ENCODE measurements at regions not wholly inside any gene's neighbourhood (a gene's known extent, or its start where the extent isn't known, plus 50 kb on each side); places are given as distances from the start of the nearest gene placed in this dataset.

- peaks cover 6% of the 10 kb centered on the region for H3K9me3 Mint-ChIP-seq
- peaks cover 1% of the 10 kb centered on the region for H3K36me3 Mint-ChIP-seq (ENCODE audit: insufficient read depth)
- no peak for ATAC-seq (replicated peaks; ENCODE audit: extremely low read depth, poor library complexity, severe bottlenecking)
- DNase-seq (ENCODE audit: low spot score in 2 of 2), result no peak
- no peaks in the 10 kb centered on the region for H3K27me3 Mint-ChIP-seq
- no peak overlapping the region for H3K27ac Mint-ChIP-seq (ENCODE audit: low read depth)
- peaks cover 23% of the 10 kb centered on the region for H3K4me1 Mint-ChIP-seq
- no peak overlapping the region for H3K4me3 Mint-ChIP-seq
Observed at GRCh38 chr9:515665-516064, 301.0 kb downstream of the DOCK8 start.

- Mint-ChIP-seq H3K27me3 (no peaks in the 10 kb centered on the region), H3K9me3 (peaks cover 6% of the 10 kb centered on the region), H3K4me1 (peaks cover 19% of the 10 kb centered on the region), H3K27ac (ENCODE audit: low read depth) (no peak overlapping the region), H3K36me3 (ENCODE audit: insufficient read depth) (peaks cover 1% of the 10 kb centered on the region), H3K4me3 (no peak overlapping the region)
- ATAC-seq (replicated peaks; ENCODE audit: extremely low read depth, poor library complexity, severe bottlenecking) (no peak), DNase-seq (ENCODE audit: low spot score in 2 of 2) (no peak)
Observed at GRCh38 chr9:517993-518392, 303.3 kb downstream of the DOCK8 start.

GRCh38 chr9:518540-518939 is 303.9 kb downstream of the DOCK8 start:
- DNase-seq (ENCODE audit: low spot score in 2 of 2) (no peak), ATAC-seq (replicated peaks; ENCODE audit: extremely low read depth, poor library complexity, severe bottlenecking) (no peak)
- Mint-ChIP-seq H3K9me3 (peaks cover 6% of the 10 kb centered on the region), H3K4me3 (no peak overlapping the region), H3K27ac (ENCODE audit: low read depth) (no peak overlapping the region), H3K4me1 (peaks cover 19% of the 10 kb centered on the region), H3K36me3 (ENCODE audit: insufficient read depth) (peaks cover 1% of the 10 kb centered on the region), H3K27me3 (no peaks in the 10 kb centered on the region)

DNA sequence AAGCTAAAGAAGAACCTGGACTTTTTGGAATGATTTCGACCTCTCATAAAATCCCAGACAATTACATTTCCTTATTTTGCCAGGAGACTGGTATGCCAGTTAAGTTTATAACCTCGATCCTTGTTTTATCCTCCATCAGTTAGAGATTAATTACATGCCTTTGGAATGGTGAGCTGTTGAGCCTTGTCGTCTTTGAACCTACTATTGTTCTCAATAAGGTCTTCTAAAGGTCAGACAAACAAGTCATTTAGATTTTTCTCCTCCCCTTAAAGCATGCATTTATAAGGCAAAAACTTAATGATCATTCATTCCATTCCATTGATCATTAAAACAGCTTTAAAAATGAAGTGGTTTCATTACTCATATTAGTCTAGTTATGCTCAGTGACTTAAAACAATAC is 304.9 kb downstream of the DOCK8 start:
- no peaks in the 10 kb centered on the region for H3K27me3 Mint-ChIP-seq
- peaks cover under 1% of the 10 kb centered on the region for H3K9me3 Mint-ChIP-seq
- no peak for ATAC-seq (replicated peaks; ENCODE audit: extremely low read depth, poor library complexity, severe bottlenecking)
- no peak for DNase-seq (ENCODE audit: low spot score in 2 of 2)
- no peak overlapping the region for H3K27ac Mint-ChIP-seq (ENCODE audit: low read depth)
- peaks cover 14% of the 10 kb centered on the region for H3K4me1 Mint-ChIP-seq
- peaks cover 1% of the 10 kb centered on the region for H3K36me3 Mint-ChIP-seq (ENCODE audit: insufficient read depth)
- no peak overlapping the region for H3K4me3 Mint-ChIP-seq

- DNase-seq (ENCODE audit: low spot score in 2 of 2) (no peak), ATAC-seq (replicated peaks; ENCODE audit: extremely low read depth, poor library complexity, severe bottlenecking) (no peak)
- H3K27me3 Mint-ChIP-seq, result no peaks in the 10 kb centered on the region
- no peak overlapping the region for H3K27ac Mint-ChIP-seq (ENCODE audit: low read depth)
- peaks cover 13% of the 10 kb centered on the region for H3K4me1 Mint-ChIP-seq
- H3K9me3 Mint-ChIP-seq, result no peaks in the 10 kb centered on the region
- H3K4me3 Mint-ChIP-seq, result no peak overlapping the region
- peaks cover 1% of the 10 kb centered on the region for H3K36me3 Mint-ChIP-seq (ENCODE audit: insufficient read depth)
Observed at GRCh38 chr9:520302-520701, 305.6 kb downstream of the DOCK8 start.

GRCh38 chr9:522190-522589 is 307.5 kb downstream of the DOCK8 start:
- Mint-ChIP-seq H3K9me3 (no peaks in the 10 kb centered on the region), H3K36me3 (ENCODE audit: insufficient read depth) (peaks cover 1% of the 10 kb centered on the region), H3K27ac (ENCODE audit: low read depth) (no peak overlapping the region), H3K27me3 (no peaks in the 10 kb centered on the region), H3K4me1 (no peaks in the 10 kb centered on the region), H3K4me3 (no peak overlapping the region)
- DNase-seq (ENCODE audit: low spot score in 2 of 2) (no peak), ATAC-seq (replicated peaks; ENCODE audit: extremely low read depth, poor library complexity, severe bottlenecking) (no peak)

- Mint-ChIP-seq H3K9me3 (no peaks in the 10 kb centered on the region), H3K4me1 (no peaks in the 10 kb centered on the region), H3K36me3 (ENCODE audit: insufficient read depth) (peaks cover 1% of the 10 kb centered on the region), H3K27ac (ENCODE audit: low read depth) (no peak overlapping the region), H3K4me3 (no peak overlapping the region), H3K27me3 (no peaks in the 10 kb centered on the region)
- no peak for DNase-seq (ENCODE audit: low spot score in 2 of 2)
- ATAC-seq (replicated peaks; ENCODE audit: extremely low read depth, poor library complexity, severe bottlenecking), result no peak
Observed at GRCh38 chr9:522658-523057, 308.0 kb downstream of the DOCK8 start.

GRCh38 chr9:523444-523843 is 308.8 kb downstream of the DOCK8 start:
- no peaks in the 10 kb centered on the region for H3K9me3 Mint-ChIP-seq
- peaks cover 1% of the 10 kb centered on the region for H3K36me3 Mint-ChIP-seq (ENCODE audit: insufficient read depth)
- H3K4me3 Mint-ChIP-seq, result no peak overlapping the region
- DNase-seq (ENCODE audit: low spot score in 2 of 2), result no peak
- no peaks in the 10 kb centered on the region for H3K27me3 Mint-ChIP-seq
- ATAC-seq (replicated peaks; ENCODE audit: extremely low read depth, poor library complexity, severe bottlenecking), result no peak
- no peak overlapping the region for H3K27ac Mint-ChIP-seq (ENCODE audit: low read depth)
- H3K4me1 Mint-ChIP-seq, result no peaks in the 10 kb centered on the region

GRCh38 chr9:524008-524407 is 309.3 kb downstream of the DOCK8 start:
- Mint-ChIP-seq H3K4me3 (no peak overlapping the region), H3K36me3 (ENCODE audit: insufficient read depth) (peaks cover 1% of the 10 kb centered on the region), H3K9me3 (no peaks in the 10 kb centered on the region), H3K27me3 (no peaks in the 10 kb centered on the region), H3K27ac (ENCODE audit: low read depth) (no peak overlapping the region), H3K4me1 (no peaks in the 10 kb centered on the region)
- DNase-seq (ENCODE audit: low spot score in 2 of 2), result no peak
- ATAC-seq (replicated peaks; ENCODE audit: extremely low read depth, poor library complexity, severe bottlenecking), result no peak

DNA sequence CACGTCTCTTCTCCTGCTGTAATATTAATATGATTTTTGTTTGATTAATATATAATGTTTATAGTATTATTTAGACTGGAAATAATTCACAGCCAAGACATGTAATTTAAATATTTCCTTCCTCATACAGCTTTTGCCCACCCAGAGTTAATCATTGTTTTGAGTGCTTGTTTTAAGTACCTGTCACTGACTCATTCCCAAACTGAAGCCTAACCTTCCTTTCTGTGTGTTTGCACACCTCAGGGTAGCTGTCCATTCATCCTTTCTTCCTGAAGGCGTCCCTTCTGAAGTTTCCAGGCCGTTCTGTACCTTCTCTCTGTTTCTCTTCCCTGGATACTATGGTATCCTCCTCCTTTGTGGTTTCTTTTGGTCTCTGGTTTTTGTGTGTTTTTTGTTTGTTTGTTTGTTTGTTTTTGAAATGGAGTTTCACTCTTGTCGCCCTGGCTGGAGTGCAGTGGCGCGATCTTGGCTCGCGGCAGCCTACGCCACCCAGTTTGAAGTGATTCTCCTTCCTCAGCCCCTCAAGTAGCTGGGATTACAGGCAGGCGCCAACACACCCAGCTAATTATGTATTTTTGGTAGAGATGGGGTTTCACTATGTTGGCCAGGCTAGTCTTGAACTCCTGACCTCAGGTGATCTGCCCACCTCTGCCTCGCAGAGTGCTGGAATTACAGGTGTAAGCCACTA is 312.4 kb downstream of the DOCK8 start:
- H3K9me3 Mint-ChIP-seq, result no peaks in the 10 kb centered on the region
- H3K4me3 Mint-ChIP-seq, result no peak overlapping the region
- peaks cover 15% of the 10 kb centered on the region for H3K27me3 Mint-ChIP-seq
- no peaks in the 10 kb centered on the region for H3K4me1 Mint-ChIP-seq
- H3K27ac Mint-ChIP-seq (ENCODE audit: low read depth), result no peak overlapping the region
- no peaks in the 10 kb centered on the region for H3K36me3 Mint-ChIP-seq (ENCODE audit: insufficient read depth)
- DNase-seq (ENCODE audit: low spot score in 2 of 2) (no peak), ATAC-seq (replicated peaks; ENCODE audit: extremely low read depth, poor library complexity, severe bottlenecking) (no peak)

- H3K4me1 Mint-ChIP-seq, result no peaks in the 10 kb centered on the region
- no peaks in the 10 kb centered on the region for H3K9me3 Mint-ChIP-seq
- H3K27me3 Mint-ChIP-seq, result peaks cover 36% of the 10 kb centered on the region
- no peak overlapping the region for H3K4me3 Mint-ChIP-seq
- no peak for DNase-seq (ENCODE audit: low spot score in 2 of 2)
- no peak overlapping the region for H3K27ac Mint-ChIP-seq (ENCODE audit: low read depth)
- no peaks in the 10 kb centered on the region for H3K36me3 Mint-ChIP-seq (ENCODE audit: insufficient read depth)
- ATAC-seq (replicated peaks; ENCODE audit: extremely low read depth, poor library complexity, severe bottlenecking), result no peak
Observed at GRCh38 chr9:529731-530130, 311.8 kb upstream of the DMRT1 start.

GRCh38 chr9:530681-531080 is 310.8 kb upstream of the DMRT1 start:
- H3K4me1 Mint-ChIP-seq, result no peaks in the 10 kb centered on the region

DNA sequence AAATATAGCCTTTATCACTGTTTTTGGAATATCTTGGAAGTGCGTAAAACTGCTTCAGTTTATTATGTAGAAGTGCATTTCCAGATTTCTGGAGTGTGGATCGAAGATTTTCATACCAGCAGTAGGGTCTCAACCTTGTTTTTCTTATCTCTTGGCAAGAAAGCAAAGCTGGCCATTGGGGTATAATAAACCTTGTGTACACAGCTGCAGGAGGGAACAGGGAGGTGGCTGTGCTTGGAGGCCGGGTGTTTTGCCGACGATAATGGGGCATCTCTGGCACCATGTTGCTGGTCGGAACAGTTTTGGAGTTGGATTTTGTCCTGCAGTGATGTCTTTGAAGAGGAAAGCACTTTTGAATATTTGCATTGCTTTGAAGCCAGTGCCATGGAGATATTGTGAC is 308.8 kb upstream of the DMRT1 start:
- no peaks in the 10 kb centered on the region for H3K4me1 Mint-ChIP-seq
- no peak overlapping the region for H3K27ac Mint-ChIP-seq (ENCODE audit: low read depth)
- H3K4me3 Mint-ChIP-seq, result no peak overlapping the region
- peaks cover 45% of the 10 kb centered on the region for H3K27me3 Mint-ChIP-seq
- no peaks in the 10 kb centered on the region for H3K9me3 Mint-ChIP-seq
- H3K36me3 Mint-ChIP-seq (ENCODE audit: insufficient read depth), result no peaks in the 10 kb centered on the region
- DNase-seq (ENCODE audit: low spot score in 2 of 2), result no peak
- ATAC-seq (replicated peaks; ENCODE audit: extremely low read depth, poor library complexity, severe bottlenecking), result no peak

More at GRCh38 chr9:530681-531080, 310.8 kb upstream of the DMRT1 start:
- Mint-ChIP-seq H3K27ac (ENCODE audit: low read depth) (no peak overlapping the region), H3K4me3 (no peak overlapping the region), H3K27me3 (peaks cover 45% of the 10 kb centered on the region), H3K36me3 (ENCODE audit: insufficient read depth) (no peaks in the 10 kb centered on the region), H3K9me3 (no peaks in the 10 kb centered on the region)
- no peak for DNase-seq (ENCODE audit: low spot score in 2 of 2)
- ATAC-seq (replicated peaks; ENCODE audit: extremely low read depth, poor library complexity, severe bottlenecking), result no peak
